Ovary (tissue), 7 donors: ENCODE measurements at regions not wholly inside any gene's neighbourhood (a gene's known extent, or its start where the extent isn't known, plus 50 kb on each side); places are given as distances from the start of the nearest gene placed in this dataset.

Experiments
- DNase-seq, 5 donors: peaks; one replicate each; pipeline ENCODE4 v3.0.0-alpha.2; 2019 to 2020
- H3K27ac ChIP-seq, 2 donors: fragments of 200-600 bp; one replicate each; pipeline versions ENCODE4 v1.5.1 to v1.8.0; 2019 to 2022
- H3K27me3 ChIP-seq: fragments of 200-600 bp; one replicate; pipeline ENCODE4 v1.8.0; 2022
- H3K36me3 ChIP-seq: fragments of 200-600 bp; sonication (generic); one replicate; pipeline ENCODE4 v1.5.1; 2019
- H3K4me1 ChIP-seq: one replicate; pipeline ENCODE4 v1.8.1; 2013; ENCODE audit warnings: mild to moderate bottlenecking, moderate library complexity; ENCODE audit not compliant: insufficient read depth
- H3K4me3 ChIP-seq: fragments of 200-600 bp; sonication (generic); one replicate; pipeline ENCODE4 v1.5.1; 2017
- H3K9me3 ChIP-seq, 2 donors: fragments of 200-600 bp in 1 of 2; sonication (generic) in 1 of 2; one replicate each; pipeline versions ENCODE4 v1.5.1 to v1.8.1; 2013 to 2019; ENCODE audit warnings: mild to moderate bottlenecking in 1 of 2, moderate library complexity in 1 of 2
- CTCF ChIP-seq, 3 donors: fragments of 450-650 bp in 2 of 3; fragments of 200-600 bp in 1 of 3; IDR thresholded peaks; one replicate each; pipeline versions ENCODE4 v1.5.1 to v1.8.0; 2016 to 2022; ENCODE audit warnings: antibody characterized with exemption in 3 of 3, mild to moderate bottlenecking in 1 of 3
- EP300 ChIP-seq: sonication (generic); formaldehyde crosslinking; IDR thresholded peaks from one replicate; pipeline ENCODE4 v1.6.1; 2017; ENCODE audit warnings: antibody characterized with exemption
- POLR2A ChIP-seq: fragments of 450-650 bp; IDR thresholded peaks from one replicate; pipeline ENCODE4 v1.6.1; 2017; ENCODE audit warnings: antibody characterized with exemption, mild to moderate bottlenecking, moderate library complexity
- WGBS, 3 donors: extraction: QIAGEN DNeasy Blood & Tissue Kit in 1 of 3; methylation state at CpG; one replicate each; pipeline versions ENCODE4 v1.1.5 to v1.1.7; 2013 to 2017; 5-methylcytosine and 5-hydroxymethylcytosine counted together
- intact Hi-C, 4 donors: fragments of 100-400 bp; cut with DNase I; formaldehyde crosslinking; loops; one replicate each; pipeline versions ENCODE4 v1.11.0 to v1.15.1; 2022 to 2023
- donor health status: DM: no; HTN: no; CAD: no; lungs with moderate emphysema.
- donor health status: DM: no; HTN: no; CAD: no.
- donor health status: Bipolar disorder and iron deficiency.
- donor health status: DM: no; HTN: no; CAD: no.
- donor health status: DM: yes; HTN: yes; CAD: no.

GRCh38 chr11:119864836-119865235 lies 135.8 kb upstream of the NECTIN1 start:
- H3K36me3 ChIP-seq, result no peaks in the 10 kb centered on the region
- no peak for DNase-seq
- no peak overlapping the region for H3K4me3 ChIP-seq
- no peaks in the 10 kb centered on the region for H3K4me1 ChIP-seq
- WGBS, 3 donors, result 70 to 75% (median 71%) methylated on average over 7 of the region's 7 CpGs
- no peaks in the 10 kb centered on the region for H3K9me3 ChIP-seq
- TF ChIP-seq CTCF (IDR thresholded peaks at IDR 0.05) (no peak), EP300 (no peak), POLR2A (no peak)
- H3K27ac ChIP-seq, result no peak overlapping the region
- intact Hi-C loops, result no loop called here
- H3K27me3 ChIP-seq, result no peaks in the 10 kb centered on the region

GRCh38 chr11:119863851-119864601 lies 135.0 kb upstream of the NECTIN1 start:
- WGBS, 3 donors, result 18 to 26% (median 23%) methylated on average over 17 of the region's 17 CpGs
- Histone ChIP-seq H3K27me3 (no peaks in the 10 kb centered on the region), H3K27ac (no peak overlapping the region), H3K36me3 (no peaks in the 10 kb centered on the region), H3K4me1 (no peaks in the 10 kb centered on the region), H3K4me3 (no peak overlapping the region), H3K9me3 (no peaks in the 10 kb centered on the region)
- no peak for DNase-seq
- intact Hi-C loops, result no loop called here
- TF ChIP-seq POLR2A (no peak), EP300 (no peak), CTCF (IDR thresholded peaks at IDR 0.05) (no peak)

- 68 to 72% (median 71%) methylated on average over 8 of the region's 8 CpGs for WGBS, 3 donors
- Histone ChIP-seq H3K4me3 (no peak overlapping the region), H3K27ac (no peak overlapping the region), H3K4me1 (no peaks in the 10 kb centered on the region), H3K9me3 (no peaks in the 10 kb centered on the region), H3K36me3 (no peaks in the 10 kb centered on the region), H3K27me3 (no peaks in the 10 kb centered on the region)
- DNase-seq, result no peak
- intact Hi-C loops, result no loop called here
- no peak for TF ChIP-seq CTCF (IDR thresholded peaks at IDR 0.05)
These were observed 134.2 kb upstream of the NECTIN1 start for GRCh38 chr11:119863236-119863635.

GRCh38 chr11:119861160-119861559 lies 132.2 kb upstream of the NECTIN1 start:
- no peaks in the 10 kb centered on the region for H3K27me3 ChIP-seq
- TF ChIP-seq EP300 (no peak), POLR2A (no peak), CTCF (IDR thresholded peaks at IDR 0.05) (no peak)
- H3K4me1 ChIP-seq, result no peaks in the 10 kb centered on the region
- H3K27ac ChIP-seq, result no peak overlapping the region
- intact Hi-C loops, result no loop called here
- WGBS, 3 donors, result 57 to 66% (median 58%) methylated on average over 5 of the region's 5 CpGs
- H3K4me3 ChIP-seq, result no peak overlapping the region
- H3K9me3 ChIP-seq, result no peaks in the 10 kb centered on the region
- no peak for DNase-seq
- no peaks in the 10 kb centered on the region for H3K36me3 ChIP-seq
